ENCODE measurements at regions not wholly inside any gene's neighbourhood (a gene's known extent, or its start where the extent isn't known, plus 50 kb on each side); places are given as distances from the start of the nearest gene placed in this dataset.
"Not testable (repeated sequence)": the region's sequence is repeated elsewhere in the genome, so short reads cannot be mapped to it uniquely, and the experiment has no call there.

DNA sequence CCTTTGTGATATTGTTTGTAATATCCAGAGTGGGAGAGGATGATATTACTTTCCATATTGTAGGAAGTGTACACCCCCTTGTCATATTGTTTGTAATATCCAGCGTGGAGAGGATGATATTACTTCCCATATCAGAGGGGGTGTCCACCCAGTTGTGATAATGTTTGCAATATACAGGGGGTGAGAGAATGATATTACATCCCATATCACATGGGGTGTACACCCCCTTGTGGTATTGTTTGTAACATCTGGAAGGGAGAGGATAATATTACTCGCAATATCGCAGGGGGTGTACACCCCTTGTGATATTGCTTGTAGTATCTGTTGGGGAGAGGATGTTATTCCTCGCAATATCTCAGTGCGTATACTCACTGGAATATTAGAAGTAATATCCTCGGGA is 61.5 kb downstream of the PRSS23 start:
- DNase-seq (ENCODE audit: low read depth) = no peak

DNA sequence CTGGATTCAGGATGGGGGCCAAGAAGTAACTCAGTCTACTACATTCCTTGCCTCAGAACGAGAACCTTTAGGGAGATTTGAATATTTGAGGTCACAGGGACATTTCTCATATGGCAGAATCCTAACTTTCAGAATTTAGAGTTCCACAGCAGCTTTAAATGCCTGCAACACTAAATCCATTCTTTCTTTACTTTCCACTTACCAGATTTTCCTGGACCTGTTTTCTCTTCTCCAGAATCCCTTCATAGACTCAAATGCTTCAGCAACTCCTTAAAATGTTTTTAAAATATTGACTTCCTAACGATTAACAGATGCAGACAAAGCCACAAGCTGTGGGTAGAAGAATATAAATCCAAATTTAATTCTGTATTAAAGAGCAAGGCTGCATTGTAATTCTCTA is 63.1 kb downstream of the PRSS23 start:
- DNase-seq (ENCODE audit: low read depth) = no peak

DNA sequence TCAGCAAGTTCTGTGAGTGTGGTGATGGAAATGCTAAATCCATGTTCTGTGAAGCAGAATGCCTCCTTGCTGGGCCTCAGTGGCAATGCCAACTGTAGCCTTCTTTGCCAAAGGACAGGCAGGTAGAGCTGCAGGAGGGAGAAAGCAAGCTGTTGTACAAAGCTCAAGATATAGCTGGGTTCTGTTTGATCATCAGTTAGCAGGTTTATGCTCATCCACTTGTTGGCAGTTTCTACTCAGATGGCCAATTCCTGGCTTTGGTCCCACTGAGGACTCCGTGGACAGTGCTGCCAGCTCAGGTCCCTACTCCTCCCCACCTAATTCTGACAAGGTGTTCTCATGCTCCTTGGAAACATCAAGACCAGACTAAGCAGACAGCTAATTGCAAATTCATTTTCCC is 65.1 kb downstream of the PRSS23 start:
- DNase-seq (ENCODE audit: low read depth) = no peak

DNA sequence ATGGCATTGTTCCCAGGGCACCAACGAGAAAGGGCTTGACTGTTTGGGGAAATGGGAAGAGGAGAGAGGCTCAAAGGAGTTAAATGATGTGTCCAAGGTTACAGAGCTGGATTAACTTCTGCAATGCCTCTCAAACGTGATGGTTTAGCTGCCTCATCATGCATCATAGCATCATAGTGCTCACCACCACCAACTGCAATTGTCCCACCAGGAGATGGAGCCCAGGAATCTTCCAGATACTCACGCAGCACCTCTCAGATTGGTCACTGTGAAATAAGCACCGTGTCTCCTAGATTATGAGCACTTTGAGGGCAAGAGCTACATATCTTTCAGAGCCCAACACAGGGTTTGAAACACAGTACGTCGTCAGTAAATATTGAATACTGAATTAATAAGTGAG is 69.2 kb downstream of the PRSS23 start:
- DNase-seq (ENCODE audit: low read depth) = no peak

DNA sequence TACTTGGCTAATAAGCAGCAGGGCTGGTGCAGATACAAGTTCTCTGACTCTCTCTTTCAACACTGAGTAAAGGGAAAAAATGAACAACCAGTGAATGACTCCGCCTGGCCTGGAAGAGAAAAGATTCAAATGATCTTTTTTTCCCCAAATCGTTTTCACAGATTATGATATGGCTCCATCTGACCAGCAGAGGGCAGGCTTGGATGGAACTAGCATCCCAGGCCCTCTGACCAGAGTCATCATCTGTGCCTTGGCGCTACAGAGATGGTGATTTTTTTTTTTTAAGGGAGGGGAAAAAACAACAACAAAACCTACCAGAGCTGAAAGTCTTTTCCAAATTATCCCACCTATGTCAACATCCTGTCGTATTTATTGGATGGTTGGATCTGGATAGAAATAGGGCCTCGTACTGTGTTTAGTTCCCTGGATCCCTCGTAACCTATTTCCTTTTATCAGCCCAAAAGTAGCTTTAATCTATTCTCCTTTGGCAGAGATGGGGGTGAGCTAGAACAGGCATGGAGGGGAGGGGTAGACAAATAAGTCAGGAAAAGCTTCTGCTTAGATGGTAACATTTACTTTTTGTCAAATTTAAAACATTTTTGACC is 69.7 kb downstream of the PRSS23 start:
- DNase-seq (ENCODE audit: low read depth) = peak; percentile 2

DNA sequence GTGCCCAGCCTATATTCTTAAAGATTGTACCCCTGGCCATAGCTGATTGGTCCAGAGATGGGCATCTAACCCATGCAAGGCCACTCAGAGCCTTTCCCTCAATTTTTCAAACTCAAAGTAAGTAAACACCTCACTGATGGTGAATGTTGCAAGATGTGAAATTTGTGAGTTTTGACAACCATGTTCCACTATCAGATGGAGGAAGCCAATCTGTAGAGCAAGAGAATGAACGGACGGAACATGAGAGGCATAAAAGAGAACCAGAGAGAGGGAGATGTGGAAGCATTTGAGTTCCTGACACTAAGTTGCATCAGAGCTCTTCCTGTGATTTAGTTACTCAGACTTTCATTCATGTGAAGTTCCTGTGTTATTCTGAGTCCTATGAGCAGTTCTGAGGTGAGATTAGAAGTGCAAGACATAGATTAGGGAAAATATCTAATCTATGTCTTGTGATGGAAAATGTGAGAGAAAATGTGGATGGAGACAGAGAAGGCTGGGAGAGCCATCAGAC is 73.3 kb downstream of the PRSS23 start:
- DNase-seq (ENCODE audit: low read depth) = no peak

DNA sequence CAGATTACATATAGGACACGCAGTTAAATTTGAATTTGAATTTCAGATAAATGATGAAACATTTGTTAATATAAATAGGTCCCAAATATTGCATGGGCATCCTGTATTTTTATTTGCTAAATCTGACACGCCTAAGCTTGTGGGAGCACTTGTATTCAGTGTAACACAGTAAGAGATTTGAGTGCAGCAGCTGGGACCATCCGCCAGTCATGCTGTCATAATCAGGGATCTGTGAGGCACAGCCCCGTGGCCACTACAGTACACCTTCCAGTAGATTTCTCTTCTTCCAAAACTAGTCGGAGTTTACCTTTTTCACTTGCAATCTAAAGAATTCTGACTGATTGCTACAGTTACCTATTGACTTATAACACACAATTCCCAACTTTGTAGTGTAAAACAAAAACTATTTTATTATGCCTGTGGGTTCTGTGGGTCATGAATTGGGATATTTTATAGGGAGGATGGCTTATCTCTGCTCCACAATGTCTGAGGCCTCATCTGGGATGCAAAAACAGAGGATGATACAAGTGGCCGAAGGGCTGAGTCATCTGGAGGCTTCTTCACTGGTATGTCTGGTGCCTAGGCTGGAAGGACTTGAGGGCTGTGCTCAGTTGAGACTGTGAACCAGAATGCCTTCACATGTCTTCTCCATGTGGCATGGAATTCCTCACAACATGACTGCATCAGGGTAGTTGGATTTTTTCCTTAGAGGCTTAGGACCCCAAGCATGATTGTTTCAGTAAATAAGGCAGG is 74.1 kb downstream of the PRSS23 start:
- no peak for DNase-seq (ENCODE audit: low read depth)

DNA sequence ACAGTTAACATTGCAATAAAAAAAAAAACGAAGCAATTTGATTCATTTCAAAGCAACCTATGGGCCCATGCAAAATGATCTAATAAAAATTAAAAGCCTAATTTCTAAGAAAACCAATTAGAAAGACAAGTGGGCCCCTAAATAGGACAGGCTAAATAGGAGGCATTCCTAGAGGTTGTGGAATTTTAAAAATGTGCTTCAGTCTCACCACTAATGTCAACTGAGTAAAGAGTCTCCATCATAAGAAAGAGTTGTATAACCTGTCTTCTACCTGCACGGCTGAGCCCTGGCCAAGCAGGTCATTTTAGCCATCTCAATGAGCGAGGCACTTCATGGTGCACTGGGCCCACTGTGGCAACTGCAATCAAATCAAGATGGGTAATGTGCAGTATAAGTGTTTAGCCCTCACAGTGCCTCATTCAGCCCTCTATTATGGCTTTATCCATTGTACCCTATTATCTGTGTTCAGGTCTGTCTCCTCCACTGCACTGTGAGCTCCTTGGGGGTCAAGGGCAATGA is 76.4 kb downstream of the PRSS23 start:
- DNase-seq (ENCODE audit: low read depth) = no peak

DNA sequence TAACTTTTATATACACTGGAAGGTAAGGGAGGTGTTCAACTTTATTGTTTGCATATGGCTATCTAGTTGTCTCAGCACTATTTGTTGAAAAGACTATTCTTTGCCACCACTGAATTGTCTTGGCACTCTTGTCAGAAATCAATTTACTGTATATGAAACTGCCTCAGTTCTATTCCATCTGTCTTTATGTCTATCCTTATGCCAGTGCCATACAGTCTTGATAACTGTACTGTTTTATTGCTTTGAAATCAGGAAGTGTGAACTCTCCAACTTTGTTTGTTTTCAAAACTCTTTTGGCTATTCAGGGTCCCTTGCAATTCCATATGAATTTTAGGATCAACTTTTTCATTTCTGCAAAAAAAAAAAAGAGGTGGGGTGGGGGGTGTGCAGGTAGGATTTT is 77.2 kb downstream of the PRSS23 start:
- no peak for DNase-seq (ENCODE audit: low read depth)

DNA sequence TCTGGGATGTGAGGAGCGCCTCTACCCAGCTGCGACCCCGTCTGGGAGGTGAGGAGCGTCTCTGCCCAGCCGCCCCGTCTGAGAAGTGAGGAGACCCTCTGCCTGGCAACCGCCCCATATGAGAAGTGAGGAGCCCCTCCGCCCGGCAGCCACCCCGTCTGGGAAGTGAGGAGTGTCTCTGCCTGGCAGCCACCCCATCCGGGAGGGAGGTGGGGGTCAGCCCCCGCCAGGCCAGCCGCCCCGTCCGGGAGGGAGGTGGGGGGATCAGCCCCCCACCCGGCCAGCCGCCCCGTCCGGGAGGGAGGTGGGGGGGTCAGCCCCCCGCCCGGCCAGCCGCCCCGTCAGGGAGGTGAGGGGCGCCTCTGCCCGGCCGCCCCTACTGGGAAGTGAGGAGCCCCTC is 76.0 kb downstream of the FZD4 start:
- DNase-seq (ENCODE audit: low read depth) = not testable (repeated sequence)

DNA sequence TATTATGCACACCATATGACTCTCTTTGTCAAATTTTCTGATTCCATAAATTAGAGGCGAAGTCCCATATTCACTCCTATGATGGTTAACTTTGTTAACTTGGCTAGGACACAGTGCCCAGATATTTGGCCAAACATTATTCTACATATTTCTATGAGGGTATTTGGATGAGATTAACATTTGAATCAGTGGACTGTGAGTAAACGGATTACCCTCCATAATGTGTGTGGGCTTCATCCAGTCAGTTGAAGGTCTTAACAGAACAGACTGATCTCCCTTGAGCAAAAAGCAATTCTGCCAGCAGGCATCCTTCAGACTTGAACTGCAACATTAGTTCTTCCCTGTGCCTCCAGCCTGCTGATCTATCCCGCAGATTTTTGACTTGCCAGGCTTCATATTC is 69.9 kb downstream of the FZD4 start:
- DNase-seq (ENCODE audit: low read depth) = no peak

DNA sequence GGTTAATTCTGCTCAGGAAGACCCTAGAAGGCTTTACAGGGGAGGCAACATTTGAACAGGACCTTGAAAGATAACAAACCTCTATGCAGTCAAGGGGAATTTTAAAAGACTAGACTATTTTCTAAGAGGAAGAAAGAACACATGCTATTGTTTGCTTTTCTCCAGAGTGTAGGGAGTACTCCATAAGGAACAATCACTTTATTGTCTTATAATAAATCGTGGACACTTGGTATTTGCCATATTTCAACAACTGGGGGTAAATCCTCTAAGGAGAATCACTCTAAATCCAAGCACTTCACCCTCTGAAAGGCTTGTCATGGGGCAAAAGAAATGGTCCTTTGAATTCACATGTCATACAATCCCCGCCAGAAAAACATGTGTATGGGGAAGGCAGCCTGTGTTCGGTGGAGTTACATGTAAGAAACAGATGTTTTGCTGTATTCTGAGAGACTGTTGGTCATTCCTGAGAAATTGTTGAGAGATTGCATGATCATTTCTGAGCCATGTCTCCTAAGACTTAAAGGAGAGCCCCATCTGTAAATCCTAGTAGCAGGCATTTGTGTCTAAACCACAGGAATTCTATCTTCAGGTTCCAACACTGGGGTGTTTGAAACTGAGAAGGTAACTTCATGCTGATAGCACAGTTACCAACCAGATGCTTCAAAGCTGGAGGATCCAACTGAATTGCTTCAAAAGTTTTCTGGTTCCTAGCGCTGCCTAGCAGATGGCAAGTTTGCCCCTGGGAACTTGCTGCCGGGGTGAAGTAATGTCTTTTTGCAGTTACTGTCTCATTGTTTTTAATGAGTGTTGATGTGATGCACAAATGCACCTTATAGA is 66.8 kb downstream of the FZD4 start:
- DNase-seq (ENCODE audit: low read depth) = no peak

DNA sequence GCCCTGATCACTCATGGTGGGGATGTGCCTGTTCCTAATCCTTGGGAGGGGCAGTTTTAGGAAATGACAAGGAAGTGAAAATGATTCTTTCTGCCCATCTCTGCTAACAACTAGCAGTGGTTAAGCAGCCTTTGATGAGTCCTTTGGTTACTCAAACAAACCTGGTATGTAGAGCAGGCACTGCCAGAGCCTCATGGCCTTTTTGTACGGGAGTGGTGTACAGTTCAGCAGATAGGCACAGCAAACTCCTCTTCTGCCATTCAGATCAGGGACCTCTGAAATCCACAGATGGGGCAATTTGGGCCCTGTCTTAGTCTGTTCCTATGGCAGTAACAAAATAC is 66.2 kb downstream of the FZD4 start:
- DNase-seq (ENCODE audit: low read depth) = no peak

DNA sequence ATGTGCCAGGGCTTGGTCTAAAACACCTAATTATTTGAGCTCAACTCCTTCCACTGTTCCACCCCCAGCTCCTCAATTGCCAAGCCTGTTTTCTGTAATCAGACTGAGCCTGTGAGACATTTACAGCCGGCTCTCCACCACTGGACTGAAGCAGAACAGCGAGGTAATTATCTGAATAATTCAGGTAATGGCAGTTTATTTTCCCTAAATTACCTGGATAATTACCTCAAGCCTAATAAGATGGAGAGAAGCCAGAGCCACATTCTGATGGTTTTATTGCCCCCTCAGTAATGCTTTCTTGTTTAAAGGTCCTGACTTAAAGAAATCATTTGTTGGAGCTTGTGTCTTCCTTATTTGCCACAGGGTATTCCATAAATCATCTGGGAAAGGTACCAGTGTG is 64.2 kb downstream of the FZD4 start:
- no peak for DNase-seq (ENCODE audit: low read depth)

DNA sequence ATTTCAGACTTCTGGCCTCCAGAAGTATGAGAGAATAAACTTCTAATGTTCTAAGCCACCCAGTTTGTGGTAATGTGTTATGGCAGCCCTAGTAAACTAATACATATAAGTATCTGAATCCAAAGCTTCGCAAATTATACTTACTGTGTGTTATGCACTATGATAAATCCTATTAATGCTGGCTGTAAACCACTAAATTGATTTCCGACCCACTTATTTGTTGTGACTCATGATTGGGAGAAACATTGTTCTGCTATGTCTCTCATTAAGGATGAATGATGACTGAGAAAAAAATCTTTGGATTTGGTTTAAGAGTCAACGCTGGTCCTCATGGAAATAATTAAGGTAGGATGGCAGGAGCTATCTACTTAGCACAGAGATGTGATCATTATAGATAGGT is 62.0 kb downstream of the FZD4 start:
- DNase-seq (ENCODE audit: low read depth) = no peak
